Fibroblast of the aortic adventitia (primary cell): ENCODE measurements at regions not wholly inside any gene's neighbourhood (a gene's known extent, or its start where the extent isn't known, plus 50 kb on each side); places are given as distances from the start of the nearest gene placed in this dataset.

ENCODE experiments used
- DNase-seq: peaks from one replicate; pipeline ENCODE4 v3.0.0-alpha.2; 2010; ENCODE audit warnings: low read depth
- H3K4me3 ChIP-seq: 2 replicates; pipeline ENCODE4 v1.5.1; 2011; ENCODE audit warnings: low read depth, mild to moderate bottlenecking, control low read depth, low read length, moderate library complexity
- CTCF ChIP-seq: IDR thresholded peaks from 2 replicates; pipeline ENCODE4 v1.5.1; 2011; ENCODE audit warnings: mild to moderate bottlenecking, low read length, control low read depth, inconsistent platforms; ENCODE audit not compliant: insufficient read depth

DNA sequence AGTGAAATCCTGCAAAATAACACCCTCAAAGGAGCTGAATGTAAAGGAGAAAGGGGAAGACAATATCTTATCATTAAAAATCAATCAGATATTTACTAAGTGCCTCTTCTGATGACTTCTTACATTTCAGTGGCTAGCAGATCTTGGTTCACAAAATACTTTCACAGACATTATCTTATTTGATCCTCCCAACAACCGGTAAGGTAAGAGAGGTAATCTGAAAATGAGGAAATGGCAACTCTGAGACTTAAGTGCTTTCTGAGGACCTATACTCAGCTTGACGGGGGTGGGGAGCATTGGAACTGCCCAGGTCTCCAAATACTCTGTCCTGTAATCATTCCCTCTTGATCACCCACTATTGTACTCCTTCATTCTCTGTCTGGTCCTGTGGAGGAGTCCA, 144.6 kb upstream of the MKLN1 start:
- H3K4me3 ChIP-seq: no peak overlapping the region
- TF ChIP-seq CTCF: no peak

DNA sequence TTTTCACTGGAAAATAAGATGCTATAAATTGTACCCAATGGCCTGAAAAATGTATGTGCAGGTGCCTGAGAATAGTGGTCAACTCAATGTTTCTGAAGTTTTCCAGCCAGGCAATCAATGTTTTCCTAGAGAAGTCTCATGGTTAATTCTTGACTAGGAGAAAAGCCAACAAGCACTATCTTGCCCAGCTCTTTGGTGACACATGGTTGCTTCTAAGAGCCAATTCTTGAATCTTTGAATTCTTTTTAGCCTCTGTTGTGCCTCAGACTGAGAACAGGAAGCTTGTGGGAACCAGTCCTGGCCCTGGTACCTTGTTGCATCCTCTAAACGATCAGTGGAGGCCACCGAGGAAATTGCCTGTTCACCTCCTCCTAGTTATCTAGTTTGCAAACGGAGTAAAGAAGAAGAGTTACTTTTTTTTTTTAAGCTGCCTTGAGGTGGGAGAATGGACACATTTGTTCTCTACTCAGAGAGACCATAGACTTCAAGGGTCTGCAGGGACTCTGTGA, 144.0 kb upstream of the MKLN1 start:
- no peak overlapping the region for H3K4me3 ChIP-seq
- TF ChIP-seq CTCF: no peak
- DNase-seq: peak; percentile 75

More for the DNA sequence above, 144.6 kb upstream of the MKLN1 start:
- DNase-seq: no peak

DNA sequence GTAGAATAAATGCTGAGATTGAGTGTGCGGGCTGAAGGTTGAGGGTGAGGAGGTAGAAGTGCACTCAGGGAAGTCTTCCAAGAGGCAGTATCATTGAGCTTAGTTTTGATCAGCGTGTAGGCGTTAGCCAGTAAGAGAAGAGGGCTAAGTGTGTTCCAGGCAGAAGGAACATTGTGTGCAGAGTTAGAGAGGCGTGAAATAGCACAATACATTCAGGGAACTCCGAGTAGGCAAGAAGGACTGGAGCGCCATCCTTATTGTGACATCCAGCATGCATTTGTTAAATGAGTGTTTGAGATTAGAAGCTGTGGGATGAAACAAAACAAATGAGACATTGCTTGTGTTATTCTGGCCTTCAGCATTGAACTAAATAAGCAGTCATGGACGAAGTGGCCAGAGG, 140.9 kb upstream of the MKLN1 start:
- DNase-seq: no peak
- no peak for TF ChIP-seq CTCF

DNA sequence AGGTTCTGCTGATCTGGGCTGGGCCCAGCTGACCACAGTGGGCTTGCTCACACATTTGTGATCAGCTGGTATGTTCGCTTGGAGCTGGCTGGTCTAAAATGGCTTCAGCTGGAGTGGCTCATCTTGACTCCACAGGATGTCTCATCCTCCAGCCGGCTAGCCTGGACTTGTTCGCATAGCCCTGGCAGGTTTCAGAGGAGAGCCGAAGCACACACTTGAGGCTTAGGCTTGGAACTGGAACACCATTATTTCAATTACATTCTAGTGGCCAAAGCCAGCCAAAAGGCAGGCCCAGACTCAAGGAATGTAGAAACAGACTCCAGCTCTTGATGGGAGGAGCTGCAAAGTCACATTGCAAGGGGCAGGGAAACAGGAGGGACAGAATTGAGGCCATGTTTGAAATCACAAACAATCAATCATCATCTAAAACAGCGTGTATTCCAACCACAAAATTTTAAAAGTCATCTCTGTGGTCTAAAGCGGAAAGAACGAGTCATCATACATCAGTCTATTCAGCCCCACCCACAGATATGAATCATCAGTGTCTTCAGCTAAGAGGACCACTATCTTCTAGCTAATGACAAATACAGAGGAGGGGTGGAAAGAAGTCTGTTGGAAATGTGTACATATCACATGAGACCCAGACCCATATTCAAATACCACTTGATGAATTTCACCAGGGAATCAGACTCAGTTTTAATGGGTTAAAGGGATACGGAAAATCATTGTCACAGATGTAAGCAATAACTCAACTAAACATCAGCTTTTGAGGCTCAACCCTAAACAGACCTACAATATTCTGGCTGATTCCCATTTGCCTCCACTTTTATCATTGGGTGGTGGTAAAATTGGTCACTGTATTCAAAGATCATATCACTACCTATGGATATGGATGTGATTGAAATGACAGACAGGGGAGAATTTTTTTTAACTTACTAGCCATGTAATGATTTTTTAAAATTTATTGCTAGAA, 139.0 kb upstream of the MKLN1 start:
- H3K4me3 ChIP-seq: no peak overlapping the region
- peak; percentile 99 for DNase-seq
- no peak for TF ChIP-seq CTCF

More for the DNA sequence above, 140.9 kb upstream of the MKLN1 start:
- no peak overlapping the region for H3K4me3 ChIP-seq

GRCh38 chr7:131189488-131189887, 138.2 kb upstream of the MKLN1 start:
- H3K4me3 ChIP-seq: no peak overlapping the region
- DNase-seq: no peak
- TF ChIP-seq CTCF: no peak

DNA sequence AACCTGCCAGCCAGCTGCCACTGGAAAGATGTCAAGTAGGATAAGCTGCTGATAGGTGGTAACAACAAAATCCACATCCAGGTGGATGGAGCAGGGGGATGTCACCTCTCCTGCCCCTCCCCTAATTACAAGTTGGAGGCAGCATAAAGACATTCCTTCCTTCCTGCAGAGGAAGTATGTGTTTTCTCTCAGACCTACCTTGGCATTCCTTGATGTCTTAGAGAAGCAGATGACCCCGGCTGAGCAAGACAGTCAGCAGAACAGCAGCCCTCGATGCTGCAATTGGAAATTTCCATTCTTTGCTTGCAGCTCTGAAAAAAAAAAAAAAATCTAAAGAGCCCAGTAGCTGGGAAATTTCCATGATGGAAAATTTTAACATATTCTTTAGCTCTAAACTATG, 137.5 kb upstream of the MKLN1 start:
- peak; percentile 14 for DNase-seq
- no peak overlapping the region for H3K4me3 ChIP-seq
- no peak for TF ChIP-seq CTCF
